ENCODE measurements at regions not wholly inside any gene's neighbourhood (a gene's known extent, or its start where the extent isn't known, plus 50 kb on each side); places are given as distances from the start of the nearest gene placed in this dataset.
"Not testable (repeated sequence)": the region's sequence is repeated elsewhere in the genome, so short reads cannot be mapped to it uniquely, and the experiment has no call there.

DNA sequence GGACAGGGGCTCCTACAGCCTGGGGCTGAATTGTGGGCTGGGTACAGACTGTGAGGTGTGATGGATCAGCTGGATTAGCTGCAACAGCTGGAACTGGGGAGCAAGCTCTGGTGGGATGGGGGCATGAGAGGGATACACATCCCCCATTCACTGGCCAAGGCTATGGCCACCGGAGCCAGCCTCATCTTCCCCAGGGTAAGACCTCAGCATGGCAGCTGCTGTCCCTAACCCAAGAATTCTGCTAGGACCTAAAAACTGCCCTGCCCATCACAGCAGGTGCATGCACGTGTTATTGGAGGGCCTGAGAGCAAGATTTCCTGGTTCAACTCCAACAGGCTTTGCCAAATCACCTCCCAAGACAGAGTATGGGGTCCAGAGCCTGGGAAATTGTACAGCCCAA lies 258.6 kb upstream of the AGTR2 start:
- DNase-seq (ENCODE audit: low spot score), result no peak

DNA sequence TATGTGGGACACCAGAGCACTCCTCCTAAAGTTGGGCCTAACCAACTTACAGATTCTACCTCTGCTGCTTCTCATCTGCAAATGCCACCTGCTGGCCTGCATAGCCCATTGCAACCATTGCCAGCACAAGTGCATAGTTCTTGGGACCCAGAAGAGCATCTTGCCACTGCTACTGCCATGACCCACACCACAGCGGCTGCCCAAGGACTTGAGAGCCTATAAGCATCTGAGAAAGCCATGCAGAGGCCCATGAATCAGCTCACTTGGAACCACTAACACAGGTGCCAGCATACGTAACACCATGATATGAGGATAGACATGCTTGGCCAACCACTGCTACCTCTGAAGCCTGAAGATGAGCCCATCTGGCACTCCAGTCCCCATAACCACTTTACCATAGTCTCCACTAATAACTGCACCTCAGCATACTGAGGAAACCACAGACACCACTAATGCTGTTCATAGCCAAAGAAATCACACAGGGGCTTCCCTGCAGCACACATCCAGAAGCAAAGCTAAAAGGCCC lies 258.1 kb upstream of the AGTR2 start:
- peak; percentile 92 for DNase-seq (ENCODE audit: low spot score)

GRCh38 chrX:115913575-115913974 lies 257.0 kb upstream of the AGTR2 start:
- peak; percentile 43 for DNase-seq (ENCODE audit: low spot score)

DNA sequence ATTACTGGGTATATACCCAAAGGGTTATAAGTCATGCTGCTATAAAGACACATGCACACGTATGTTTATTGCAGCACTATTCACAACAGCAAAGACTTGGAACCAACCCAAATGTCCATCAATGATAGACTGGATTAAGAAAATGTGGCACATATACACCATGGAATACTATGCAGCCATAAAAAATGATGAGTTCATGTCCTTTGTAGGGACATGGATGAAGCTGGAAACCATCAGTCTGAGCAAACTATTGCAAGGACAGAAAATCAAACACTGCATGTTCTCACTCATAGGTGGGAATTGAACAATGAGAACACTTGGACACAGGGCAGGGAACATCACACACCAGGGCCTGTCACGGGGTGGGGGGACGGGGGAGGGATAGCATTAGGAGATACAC lies 254.9 kb upstream of the AGTR2 start:
- not testable (repeated sequence) for DNase-seq (ENCODE audit: low spot score)

DNA sequence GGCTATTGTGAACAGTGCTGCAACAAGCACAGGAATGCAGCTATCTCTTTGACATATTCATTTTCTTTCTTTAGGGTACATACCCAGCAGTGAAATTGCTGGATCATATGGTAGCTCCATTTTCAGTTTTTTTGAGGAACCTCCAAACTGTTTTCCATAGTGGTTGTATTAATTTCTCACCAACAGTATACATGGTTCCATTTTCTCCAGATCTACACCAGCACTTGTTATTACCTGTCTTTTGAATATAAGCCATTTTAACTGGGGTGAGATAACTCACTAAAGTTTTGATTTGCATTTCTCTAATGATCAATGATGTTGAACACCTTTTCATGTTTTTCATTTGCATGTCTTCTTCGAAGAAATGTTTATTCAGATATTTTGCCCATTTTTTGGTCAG lies 241.1 kb upstream of the AGTR2 start:
- no peak for DNase-seq (ENCODE audit: low spot score)

GRCh38 chrX:115936008-115936407 lies 234.5 kb upstream of the AGTR2 start:
- DNase-seq (ENCODE audit: low spot score), result no peak

GRCh38 chrX:115939070-115939469 lies 231.5 kb upstream of the AGTR2 start:
- DNase-seq (ENCODE audit: low spot score), result peak; percentile 72

DNA sequence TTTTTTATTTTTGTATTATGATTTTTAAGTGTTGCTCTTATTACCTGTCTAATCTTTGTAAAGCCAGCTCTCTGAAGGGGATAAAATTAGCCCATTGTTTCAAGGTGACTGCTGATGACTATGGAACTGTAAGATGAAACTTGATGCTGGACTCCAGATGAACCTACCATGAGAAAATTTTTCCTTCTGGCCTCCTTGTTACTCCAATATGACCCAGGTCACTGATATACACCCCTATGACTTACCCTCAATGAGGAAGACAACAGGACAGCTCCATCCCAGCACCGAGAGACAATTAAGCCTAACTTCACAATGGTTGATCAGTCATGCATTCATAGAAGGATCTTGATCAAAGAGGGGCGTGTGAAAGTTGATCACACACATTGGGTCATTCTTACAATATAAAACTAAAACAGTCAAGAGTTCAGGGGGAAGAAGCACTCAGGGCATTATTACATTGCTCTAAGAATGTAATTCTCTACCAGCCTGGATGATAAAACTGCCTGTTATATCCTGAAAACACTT lies 230.8 kb upstream of the AGTR2 start:
- DNase-seq (ENCODE audit: low spot score), result peak; percentile 31

GRCh38 chrX:115940348-115940747 lies 230.2 kb upstream of the AGTR2 start:
- DNase-seq (ENCODE audit: low spot score), result no peak

DNA sequence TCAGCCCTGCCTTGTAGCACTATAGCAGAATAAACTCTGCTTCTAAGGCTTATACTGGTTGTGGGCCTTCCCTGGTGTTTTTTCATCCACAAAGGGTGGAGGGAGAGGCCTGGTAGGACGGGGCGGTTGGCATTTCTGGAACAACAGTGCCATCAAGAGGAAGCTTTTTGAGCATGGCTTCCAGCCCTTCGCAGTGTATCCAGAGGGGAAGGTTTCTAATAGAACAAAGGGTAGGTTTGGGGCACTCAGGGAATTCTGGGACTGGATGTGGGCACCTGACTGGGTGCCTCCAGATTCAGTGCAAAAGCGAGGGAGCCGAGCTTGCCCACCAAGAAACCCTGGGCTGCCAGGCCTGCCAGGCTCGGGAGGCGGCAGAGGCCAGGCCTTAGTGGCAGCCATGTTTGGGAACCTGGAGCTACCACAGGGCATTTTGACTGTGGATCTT lies 229.6 kb upstream of the AGTR2 start:
- peak; percentile 84 for DNase-seq (ENCODE audit: low spot score)

DNA sequence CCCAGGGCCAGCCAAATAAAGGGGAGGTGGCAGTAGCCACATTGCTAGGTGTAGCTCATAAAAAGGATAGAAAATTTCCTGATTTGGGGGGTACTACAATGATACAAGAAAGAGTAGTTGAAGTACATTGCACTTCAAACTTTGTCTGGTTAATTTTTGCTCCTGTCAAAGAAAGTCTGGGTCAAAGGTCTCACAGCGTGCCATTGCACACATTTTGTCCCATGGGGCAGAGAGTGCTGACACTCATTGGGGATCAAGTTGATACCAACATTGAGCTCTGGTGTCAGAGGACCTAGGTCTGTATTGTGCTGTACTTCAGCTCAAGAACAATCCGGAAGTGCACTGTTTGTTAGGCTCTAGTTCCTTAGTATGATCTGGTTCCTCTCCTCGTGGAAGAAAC lies 229.2 kb upstream of the AGTR2 start:
- DNase-seq (ENCODE audit: low spot score), result no peak

GRCh38 chrX:115946059-115946458 lies 224.5 kb upstream of the AGTR2 start:
- no peak for DNase-seq (ENCODE audit: low spot score)

GRCh38 chrX:115948018-115948923 lies 222.3 kb upstream of the AGTR2 start:
- DNase-seq (ENCODE audit: low spot score), result peak; percentile 17

DNA sequence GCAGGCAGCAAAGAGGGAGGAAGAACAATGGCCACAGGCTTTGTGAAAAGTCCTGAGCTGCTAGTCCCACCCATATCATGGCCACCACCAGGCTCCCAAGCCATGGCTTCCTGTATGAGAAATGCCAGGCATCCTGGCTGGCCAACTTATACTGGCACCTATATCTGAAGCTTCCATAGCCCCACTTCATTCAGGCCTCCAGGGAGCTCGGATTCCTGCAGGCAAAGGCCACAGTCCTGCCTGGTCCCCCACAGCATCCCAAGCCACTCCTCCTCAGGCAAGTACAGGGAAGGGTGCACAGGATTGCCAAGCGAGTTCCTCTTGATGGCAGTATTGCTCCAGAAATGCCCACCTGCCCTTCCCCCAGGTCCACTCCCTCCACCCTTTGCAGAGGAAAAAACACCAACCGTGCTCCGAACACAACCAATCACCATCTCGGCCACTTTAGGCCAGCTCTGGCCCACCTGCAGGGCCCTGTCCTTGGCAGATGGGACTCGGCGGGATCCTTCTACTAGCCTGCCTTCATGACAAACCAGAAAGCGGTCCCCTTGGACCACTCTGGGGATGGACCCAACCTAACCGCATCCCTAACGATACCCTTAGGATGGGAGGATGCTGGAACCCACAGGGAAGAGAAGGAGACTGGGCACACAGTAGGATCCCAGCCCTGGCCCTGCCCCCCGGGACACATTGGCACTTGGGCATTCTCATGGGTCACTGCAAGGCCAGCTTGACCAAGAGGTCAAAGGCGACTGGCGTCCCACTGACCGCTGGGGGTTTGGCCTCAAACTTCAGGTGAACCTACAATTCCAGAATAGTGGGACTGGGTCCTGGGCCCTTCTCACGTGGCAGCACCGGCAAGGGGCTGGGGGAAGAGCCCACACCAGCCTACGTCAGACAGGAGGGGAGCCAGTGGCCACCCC lies 220.4 kb upstream of the AGTR2 start:
- DNase-seq (ENCODE audit: low spot score), result peak; percentile 17

DNA sequence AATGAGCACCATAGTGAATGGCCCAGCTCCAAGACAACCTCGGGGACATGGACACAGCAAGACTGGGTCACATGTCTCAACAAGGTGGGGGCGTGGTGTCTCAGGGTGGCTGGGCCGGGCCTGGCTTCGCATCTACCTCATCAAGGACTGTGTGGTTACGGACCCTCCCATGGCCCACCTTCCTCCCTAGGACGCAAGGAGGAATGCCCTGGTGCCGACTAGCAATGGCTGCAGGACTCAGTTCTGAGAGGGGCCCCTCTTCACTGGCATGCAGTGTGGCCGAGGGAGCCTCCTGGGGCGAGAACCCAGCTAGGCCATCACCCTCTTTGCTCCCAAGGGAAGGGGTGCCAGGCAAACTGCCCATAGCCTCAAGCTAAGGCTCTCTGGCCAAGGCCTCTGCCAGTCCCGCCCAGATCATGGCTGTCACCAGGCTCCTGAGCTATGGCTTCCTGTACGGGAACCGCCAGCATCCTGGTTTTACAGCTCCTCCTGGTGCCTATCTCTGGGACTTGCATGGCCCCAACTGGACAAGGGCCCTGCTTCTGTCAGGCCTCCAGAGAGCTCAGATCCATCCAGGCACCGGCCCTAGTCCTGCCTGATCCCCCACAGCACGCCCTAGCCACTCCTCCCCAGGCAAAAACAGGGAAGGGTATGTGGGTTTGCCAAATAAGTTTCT lies 218.0 kb upstream of the AGTR2 start:
- DNase-seq (ENCODE audit: low spot score), result no peak

- DNase-seq (ENCODE audit: low spot score), result no peak
Measured at GRCh38 chrX:115957862-115958490, 212.6 kb upstream of the AGTR2 start.

GRCh38 chrX:115958687-115959359 lies 211.7 kb upstream of the AGTR2 start:
- DNase-seq (ENCODE audit: low spot score), result no peak

DNA sequence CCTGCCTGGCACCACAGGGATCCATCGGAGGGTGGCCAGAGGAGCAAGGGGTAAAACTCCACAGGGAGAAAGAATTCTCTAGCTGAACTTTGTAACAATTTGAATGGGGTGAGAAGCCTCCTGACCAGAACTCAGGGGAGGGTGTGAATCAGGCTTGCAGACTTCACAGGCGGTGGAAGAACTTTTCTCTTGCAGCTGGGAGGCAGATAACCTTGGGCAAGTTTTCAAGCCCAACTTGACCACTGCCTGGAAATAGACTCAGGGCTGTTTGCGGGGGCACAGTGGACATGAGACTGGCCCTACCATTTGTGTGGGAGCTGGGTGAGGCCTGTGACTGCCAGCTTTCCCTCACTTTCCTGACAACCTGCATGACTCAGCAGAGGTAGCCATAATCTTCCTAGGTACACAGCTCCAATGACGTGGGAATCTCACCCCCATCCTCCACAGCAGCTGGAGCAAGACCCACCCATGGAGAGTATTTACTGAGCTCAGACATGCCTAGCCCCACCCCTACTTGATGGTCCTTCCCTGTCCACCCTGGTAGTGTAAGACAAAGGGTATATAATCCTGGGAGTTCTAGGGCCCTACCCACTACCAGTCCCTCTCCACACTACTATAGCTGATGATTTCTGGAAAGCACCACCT lies 210.0 kb upstream of the AGTR2 start:
- no peak for DNase-seq (ENCODE audit: low spot score)

- no peak for DNase-seq (ENCODE audit: low spot score)
Measured at GRCh38 chrX:115966920-115967319, 203.6 kb upstream of the AGTR2 start.

Data from NAMALWA (cell line).